Immature natural killer cell (primary cell): ENCODE measurements at regions not wholly inside any gene's neighbourhood (a gene's known extent, or its start where the extent isn't known, plus 50 kb on each side); places are given as distances from the start of the nearest gene placed in this dataset.
"Not testable (repeated sequence)": the region's sequence is repeated elsewhere in the genome, so short reads cannot be mapped to it uniquely, and the experiment has no call there.

Experiments used
- DNase-seq, 3 donors: peaks; one replicate each; pipeline ENCODE4 v3.0.0; 2022; ENCODE audit warnings: mixed read lengths in 1 of 3
- H3K27ac Mint-ChIP-seq, 6 donors: one replicate each; pipeline ENCODE4 v1.8.0; 2020; ENCODE audit warnings: mixed read lengths in 6 of 6, mild to moderate bottlenecking in 5 of 6, inconsistent platforms in 4 of 6, moderate library complexity in 3 of 6
- H3K27me3 Mint-ChIP-seq, 3 donors: one replicate each; pipeline ENCODE4 v1.8.0; 2020 to 2021; ENCODE audit warnings: low read depth in 3 of 3, mild to moderate bottlenecking in 3 of 3, mixed read lengths in 3 of 3, moderate library complexity in 3 of 3, inconsistent platforms in 1 of 3
- H3K36me3 Mint-ChIP-seq, 3 donors: one replicate each; pipeline ENCODE4 v1.8.0; 2020; ENCODE audit warnings: mixed read lengths in 3 of 3, inconsistent platforms in 2 of 3, mild to moderate bottlenecking in 2 of 3
- H3K4me1 Mint-ChIP-seq, 2 donors: one replicate each; pipeline ENCODE4 v1.8.0; 2020; ENCODE audit warnings: inconsistent platforms in 2 of 2, mild to moderate bottlenecking in 2 of 2, mixed read lengths in 2 of 2, moderate library complexity in 1 of 2
- H3K4me3 Mint-ChIP-seq, 5 donors: one replicate each; pipeline ENCODE4 v1.8.0; 2020; ENCODE audit warnings: mild to moderate bottlenecking in 5 of 5, mixed read lengths in 5 of 5, inconsistent platforms in 3 of 5, moderate library complexity in 3 of 5
- H3K9me3 Mint-ChIP-seq, 6 donors: one replicate each; pipeline ENCODE4 v1.8.0; 2020; ENCODE audit warnings: mild to moderate bottlenecking in 6 of 6, mixed read lengths in 6 of 6, inconsistent platforms in 4 of 6, moderate library complexity in 3 of 6

DNA sequence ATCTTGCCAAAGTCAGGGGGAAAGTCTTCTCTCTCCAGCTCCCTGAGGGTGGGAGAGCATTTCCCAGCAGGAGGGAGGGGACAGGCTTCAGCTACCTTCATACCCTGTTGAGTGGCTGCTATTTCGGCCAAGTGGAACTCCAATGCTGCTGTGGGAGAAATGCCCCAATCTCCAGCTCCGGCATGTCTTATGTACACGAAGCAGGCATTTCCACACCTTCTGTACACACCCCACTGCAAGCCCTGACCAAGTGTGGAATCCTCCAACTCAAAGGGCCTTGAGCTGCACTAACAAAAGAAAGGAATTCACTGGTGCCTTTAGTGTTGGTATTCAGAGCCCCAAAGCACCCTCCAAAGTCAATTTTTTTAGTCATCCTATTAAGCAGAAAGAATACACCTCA lies 313.6 kb upstream of the NT5E start:
- H3K27me3 Mint-ChIP-seq = peaks cover 0 to 3% (median 1%) of the 10 kb centered on the region in 3 donors
- H3K4me3 Mint-ChIP-seq = no peak overlapping the region
- no peak overlapping the region for H3K27ac Mint-ChIP-seq
- no peaks in the 10 kb centered on the region for H3K36me3 Mint-ChIP-seq
- no peaks in the 10 kb centered on the region for H3K4me1 Mint-ChIP-seq
- no peak for DNase-seq
- H3K9me3 Mint-ChIP-seq = peaks cover 3 to 10% (median 5%) of the 10 kb centered on the region in 6 donors

- H3K4me1 Mint-ChIP-seq = no peaks in the 10 kb centered on the region
- DNase-seq = no peak
- H3K27me3 Mint-ChIP-seq = peaks cover 0 to 3% (median 1%) of the 10 kb centered on the region in 3 donors
These were observed 314.3 kb upstream of the NT5E start for GRCh38 chr6:85135376-85136094.

GRCh38 chr6:85134172-85134571 lies 315.7 kb upstream of the NT5E start:
- peaks cover 0 to 3% (median 1%) of the 10 kb centered on the region in 3 donors for H3K27me3 Mint-ChIP-seq
- no peak overlapping the region for H3K4me3 Mint-ChIP-seq
- H3K27ac Mint-ChIP-seq = no peak overlapping the region
- H3K4me1 Mint-ChIP-seq = no peaks in the 10 kb centered on the region
- no peak for DNase-seq
- peaks cover 0 to 10% (median 5%) of the 10 kb centered on the region in 6 donors for H3K9me3 Mint-ChIP-seq
- H3K36me3 Mint-ChIP-seq = no peaks in the 10 kb centered on the region

More at GRCh38 chr6:85135376-85136094, 314.3 kb upstream of the NT5E start:
- Mint-ChIP-seq H3K36me3 (no peaks in the 10 kb centered on the region), H3K4me3 (no peak overlapping the region), H3K9me3 (peaks cover 5 to 10% (median 6%) of the 10 kb centered on the region in 6 donors), H3K27ac (no peak overlapping the region)

- Mint-ChIP-seq H3K36me3 (no peaks in the 10 kb centered on the region), H3K9me3 (peaks cover 0 to 7% (median 5%) of the 10 kb centered on the region in 6 donors), H3K27me3 (peaks cover 0 to 5% (median 1%) of the 10 kb centered on the region in 3 donors), H3K27ac (no peak overlapping the region), H3K4me3 (no peak overlapping the region), H3K4me1 (no peaks in the 10 kb centered on the region)
- DNase-seq = no peak
These were observed 317.8 kb upstream of the NT5E start for GRCh38 chr6:85132091-85132490.

DNA sequence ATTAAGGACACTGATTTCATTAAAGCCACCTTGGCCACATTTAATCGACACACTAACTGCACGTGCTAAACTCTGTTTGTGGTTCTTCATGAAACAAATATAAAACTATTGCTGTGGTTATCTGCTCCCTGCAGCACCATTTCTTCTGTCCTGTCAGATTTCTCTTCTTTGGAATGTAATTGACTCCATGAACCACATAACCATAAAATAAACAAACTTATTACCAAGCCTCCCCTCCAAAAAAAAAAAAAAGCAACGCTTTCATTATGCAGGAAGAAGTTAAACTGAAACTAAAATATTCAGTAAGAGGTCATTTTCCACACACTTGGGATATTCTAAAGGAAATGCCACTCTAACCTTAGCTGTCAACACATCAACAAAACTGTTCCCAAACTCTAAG lies 319.1 kb upstream of the NT5E start:
- H3K36me3 Mint-ChIP-seq = no peaks in the 10 kb centered on the region
- no peak overlapping the region for H3K27ac Mint-ChIP-seq
- DNase-seq = no peak
- H3K4me1 Mint-ChIP-seq = no peaks in the 10 kb centered on the region
- peaks cover 0 to 7% (median 5%) of the 10 kb centered on the region in 6 donors for H3K9me3 Mint-ChIP-seq
- H3K4me3 Mint-ChIP-seq = no peak overlapping the region
- peaks cover 0 to 3% (median 3%) of the 10 kb centered on the region in 3 donors for H3K27me3 Mint-ChIP-seq

GRCh38 chr6:85129881-85130280 lies 320.0 kb upstream of the NT5E start:
- Mint-ChIP-seq H3K27me3 (peaks cover 0 to 3% (median 3%) of the 10 kb centered on the region in 3 donors), H3K27ac (no peak overlapping the region), H3K4me1 (no peaks in the 10 kb centered on the region), H3K36me3 (no peaks in the 10 kb centered on the region), H3K9me3 (peaks cover 0 to 7% (median 4%) of the 10 kb centered on the region in 6 donors), H3K4me3 (no peak overlapping the region)
- DNase-seq = no peak

- Mint-ChIP-seq H3K4me3 (no peak overlapping the region), H3K4me1 (no peaks in the 10 kb centered on the region), H3K36me3 (no peaks in the 10 kb centered on the region), H3K27me3 (peaks cover 0 to 6% (median 3%) of the 10 kb centered on the region in 3 donors), H3K27ac (no peak overlapping the region), H3K9me3 (peaks cover 2 to 6% (median 3%) of the 10 kb centered on the region in 6 donors)
- no peak for DNase-seq
These were observed 321.1 kb upstream of the NT5E start for GRCh38 chr6:85128781-85129180.

GRCh38 chr6:85128256-85128655 lies 321.6 kb upstream of the NT5E start:
- H3K4me3 Mint-ChIP-seq, H3K27ac Mint-ChIP-seq, H3K9me3 Mint-ChIP-seq, H3K4me1 Mint-ChIP-seq, H3K27me3 Mint-ChIP-seq, H3K36me3 Mint-ChIP-seq, DNase-seq: not testable (repeated sequence)

GRCh38 chr6:85127696-85128243 lies 322.1 kb upstream of the NT5E start:
- no peak for DNase-seq
- Mint-ChIP-seq H3K9me3 (peaks cover 2 to 7% (median 4%) of the 10 kb centered on the region in 6 donors), H3K27ac (no peak overlapping the region), H3K4me3 (no peak overlapping the region), H3K36me3 (no peaks in the 10 kb centered on the region), H3K4me1 (no peaks in the 10 kb centered on the region), H3K27me3 (peaks cover 0 to 4% (median 3%) of the 10 kb centered on the region in 3 donors)

- Mint-ChIP-seq H3K27ac (no peak overlapping the region), H3K27me3 (peaks cover 0 to 4% (median 3%) of the 10 kb centered on the region in 3 donors), H3K4me1 (no peaks in the 10 kb centered on the region), H3K4me3 (no peak overlapping the region), H3K9me3 (peaks cover 2 to 10% (median 3%) of the 10 kb centered on the region in 6 donors), H3K36me3 (no peaks in the 10 kb centered on the region)
- DNase-seq = no peak
These were observed 322.8 kb upstream of the NT5E start for GRCh38 chr6:85127168-85127498.

DNA sequence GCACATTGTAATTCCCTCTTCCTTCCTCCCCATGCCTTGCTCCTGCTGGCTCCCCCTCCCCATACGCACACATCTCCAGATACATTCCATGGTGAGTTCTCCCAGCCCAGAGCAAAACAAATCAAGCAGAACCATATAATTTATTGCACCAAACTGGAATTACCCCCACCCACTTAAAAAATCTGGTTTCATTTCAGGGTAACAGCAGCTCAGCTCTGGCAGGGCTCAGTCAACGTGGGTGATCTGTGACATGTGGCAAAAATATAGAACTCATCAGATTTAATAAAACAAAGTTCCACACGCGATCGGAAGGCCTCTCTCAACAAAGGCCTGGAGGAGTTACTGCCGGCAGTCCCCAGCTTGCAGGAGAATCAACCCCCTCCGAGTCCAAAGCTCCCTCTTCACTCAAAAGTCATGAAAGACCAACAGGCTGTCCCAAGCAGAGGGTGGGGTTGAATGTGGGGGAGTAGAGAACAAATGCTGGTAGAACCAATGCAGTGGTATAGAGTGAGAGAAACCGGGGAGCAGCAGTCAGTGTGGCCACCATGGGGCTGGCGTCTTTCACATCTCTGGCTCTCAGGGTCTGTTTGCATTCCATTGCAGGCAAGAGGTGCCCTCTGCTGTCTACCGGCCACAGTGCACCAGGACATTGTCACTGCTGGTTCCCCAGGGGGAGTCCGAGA lies 323.3 kb upstream of the NT5E start:
- peaks cover 0 to 4% (median 1%) of the 10 kb centered on the region in 3 donors for H3K27me3 Mint-ChIP-seq
- no peaks in the 10 kb centered on the region for H3K36me3 Mint-ChIP-seq
- H3K27ac Mint-ChIP-seq = no peak overlapping the region
- H3K4me1 Mint-ChIP-seq = no peaks in the 10 kb centered on the region
- DNase-seq = no peak
- peaks cover 2 to 6% (median 3%) of the 10 kb centered on the region in 6 donors for H3K9me3 Mint-ChIP-seq
- no peak overlapping the region for H3K4me3 Mint-ChIP-seq

- Mint-ChIP-seq H3K4me1 (no peaks in the 10 kb centered on the region), H3K9me3 (peaks cover 0 to 6% (median 3%) of the 10 kb centered on the region in 6 donors), H3K27me3 (peaks cover 0 to 4% (median 1%) of the 10 kb centered on the region in 3 donors), H3K36me3 (no peaks in the 10 kb centered on the region), H3K4me3 (no peak overlapping the region), H3K27ac (no peak overlapping the region)
- DNase-seq = no peak
These were observed 324.4 kb upstream of the NT5E start for GRCh38 chr6:85125526-85125925.

- peaks cover 0 to 4% (median 1%) of the 10 kb centered on the region in 3 donors for H3K27me3 Mint-ChIP-seq
- no peak overlapping the region for H3K4me3 Mint-ChIP-seq
- no peaks in the 10 kb centered on the region for H3K4me1 Mint-ChIP-seq
- peaks cover 0 to 6% (median 4%) of the 10 kb centered on the region in 6 donors for H3K9me3 Mint-ChIP-seq
- no peak for DNase-seq
- no peak overlapping the region for H3K27ac Mint-ChIP-seq
- H3K36me3 Mint-ChIP-seq = no peaks in the 10 kb centered on the region
These were observed 325.2 kb upstream of the NT5E start for GRCh38 chr6:85124472-85125354.
